Endothelial cell of umbilical vein (primary cell): ENCODE measurements at regions not wholly inside any gene's neighbourhood (a gene's known extent, or its start where the extent isn't known, plus 50 kb on each side); places are given as distances from the start of the nearest gene placed in this dataset.

Experiments
- BruUV-seq: library from RNA; stranded (reverse); fragments of 400-500 nt; replicated peaks from 2 replicates; lab custom pipeline; 2021; lab: Mats Ljungman, UMichigan
- CTCF ChIA-PET: fragments of 300-600, 350-600 bp; sonication (Branson Sonifier 250); formaldehyde crosslinking; loops from one replicate; lab custom pipeline; 2021; ENCODE audit warnings: antibody characterized with exemption, inconsistent platforms; lab: Charles Lee
- POLR2A ChIA-PET: fragments of 300-600, 350-600 bp; sonication (Branson Sonifier 250); formaldehyde crosslinking; loops from one replicate; lab custom pipeline; 2021; ENCODE audit warnings: antibody characterized with exemption, inconsistent platforms; lab: Charles Lee
- DNase-seq: peaks from one replicate; pipeline ENCODE4 v3.0.0-alpha.2; 2011; ENCODE audit warnings: low read depth, low spot score
- FAIRE-seq: peaks from 2 replicates; lab custom pipeline; 2011; peaks lifted over from hg19 to GRCh38; lab: Jason Lieb, UNC
- H2AFZ ChIP-seq: 2 replicates; pipeline ENCODE4 v1.6.0; 2012; ENCODE audit warnings: low read depth, low read length, control low read depth, inconsistent platforms
- H3K27ac ChIP-seq: 2 replicates; pipeline ENCODE4 v1.5.1; 2011; ENCODE audit warnings: low read depth, mild to moderate bottlenecking, control low read depth, low read length, moderate library complexity; ENCODE audit not compliant: insufficient read depth
- H3K27me3 ChIP-seq, 2 experiments: 2 replicates each; pipeline versions ENCODE4 v1.6.0 to v1.6.1; 2011; ENCODE audit warnings: low read length in 2 of 2, mixed read lengths in 1 of 2; ENCODE audit not compliant: control insufficient read depth in 2 of 2, insufficient read depth in 2 of 2
- H3K36me3 ChIP-seq, 2 experiments: 2 replicates in 1 of 2; 3 replicates in 1 of 2; pipeline ENCODE4 v1.5.1; 2011; ENCODE audit warnings: low read length in 2 of 2, mild to moderate bottlenecking in 1 of 2, moderate library complexity in 1 of 2; ENCODE audit not compliant: control insufficient read depth in 2 of 2, insufficient read depth in 2 of 2; ENCODE audit errors: extremely low read depth in 1 of 2
- H3K4me1 ChIP-seq: 3 replicates; pipeline ENCODE4 v1.5.1; 2011; ENCODE audit warnings: mild to moderate bottlenecking, low read length; ENCODE audit not compliant: control insufficient read depth, insufficient read depth; ENCODE audit errors: extremely low read depth
- H3K4me2 ChIP-seq: 2 replicates; pipeline ENCODE4 v1.6.1; 2011; ENCODE audit warnings: low read length, control low read depth, mixed read lengths; ENCODE audit not compliant: insufficient read depth
- H3K4me3 ChIP-seq, 3 experiments: fragments of 200-600 bp in 1 of 3; sonication (generic), shearing (Covaris generic) in 1 of 3; replicated peaks in 1 of 3; 2 replicates each; pipeline ENCODE4 v1.5.1; 2011 to 2016; ENCODE audit warnings: control low read depth in 3 of 3, low read length in 3 of 3, mild to moderate bottlenecking in 2 of 3, inconsistent platforms in 1 of 3, low read depth in 1 of 3, moderate library complexity in 1 of 3; ENCODE audit not compliant: insufficient read depth in 1 of 3
- H3K79me2 ChIP-seq: 2 replicates; pipeline ENCODE4 v1.6.0; 2012; ENCODE audit warnings: low read length, inconsistent platforms; ENCODE audit not compliant: control insufficient read depth, insufficient read depth
- H3K9ac ChIP-seq: replicated peaks from 2 replicates; pipeline ENCODE3; 2011; ENCODE audit warnings: low read length, control low read depth; ENCODE audit not compliant: insufficient read depth; ENCODE audit errors: extremely low read depth
- H3K9me1 ChIP-seq: replicated peaks from 3 replicates; pipeline ENCODE4 v1.6.0; 2011; ENCODE audit warnings: mild to moderate bottlenecking, low read length; ENCODE audit not compliant: control insufficient read depth, insufficient read depth; ENCODE audit errors: extremely low read depth
- H3K9me3 ChIP-seq: replicated peaks from 2 replicates; pipeline ENCODE4 v1.5.1; 2012; ENCODE audit warnings: low read length, inconsistent platforms; ENCODE audit not compliant: control insufficient read depth, insufficient read depth
- H4K20me1 ChIP-seq: replicated peaks from 2 replicates; pipeline ENCODE3; 2011; ENCODE audit warnings: mild to moderate bottlenecking, low read length; ENCODE audit not compliant: control insufficient read depth, insufficient read depth; ENCODE audit errors: extremely low read depth
- CTCF ChIP-seq, 2 donors: IDR thresholded peaks; 1 replicate in 1 of 2; 2 replicates in 1 of 2; pipeline ENCODE4 v1.5.1; 2011; ENCODE audit warnings: low read length in 2 of 2, mild to moderate bottlenecking in 2 of 2, moderate library complexity in 2 of 2, control low read depth in 1 of 2, inconsistent platforms in 1 of 2, low read depth in 1 of 2; ENCODE audit not compliant: insufficient read depth in 1 of 2; ENCODE audit errors: extremely low read depth in 1 of 2
- EZH2 ChIP-seq: IDR thresholded peaks from 2 replicates; pipeline ENCODE4 v1.6.1; 2012; ENCODE audit warnings: borderline replicate concordance, low read depth, mild to moderate bottlenecking, moderate library complexity, low read length, inconsistent platforms; ENCODE audit not compliant: severe bottlenecking
- FOS ChIP-seq: IDR thresholded peaks from 2 replicates; pipeline ENCODE4 v1.6.1; 2011; ENCODE audit warnings: mild to moderate bottlenecking, low read length, moderate library complexity, borderline replicate concordance; ENCODE audit not compliant: insufficient read depth
- GATA2 ChIP-seq: IDR thresholded peaks from 2 replicates; pipeline ENCODE4 v1.7.0; 2011; ENCODE audit warnings: low read depth, mild to moderate bottlenecking, moderate library complexity, mixed read lengths, low read length; ENCODE audit not compliant: insufficient read length, insufficient read depth
- JUN ChIP-seq: IDR thresholded peaks from 2 replicates; pipeline ENCODE4 v1.6.1; 2011; ENCODE audit warnings: borderline replicate concordance, low read depth; ENCODE audit not compliant: insufficient read length, insufficient read depth
- MAX ChIP-seq: IDR thresholded peaks from 2 replicates; pipeline ENCODE4 v1.6.1; 2011; ENCODE audit not compliant: insufficient read depth, insufficient read length
- MYC ChIP-seq: IDR thresholded peaks from one replicate; pipeline ENCODE4 v1.6.1; 2011; ENCODE audit warnings: mild to moderate bottlenecking, low read depth, low read length
- POLR2A ChIP-seq: IDR thresholded peaks from 2 replicates; pipeline ENCODE4 v1.6.1; 2012; ENCODE audit warnings: low read depth, mild to moderate bottlenecking, control low read depth, low read length
- POLR2AphosphoS5 ChIP-seq: IDR thresholded peaks from 2 replicates; pipeline ENCODE4 v1.6.1; 2012; ENCODE audit warnings: low read depth, mild to moderate bottlenecking, control low read depth, low read length, moderate library complexity; ENCODE audit not compliant: insufficient read depth
- dilution Hi-C: fragments of 300-500 bp; cut with MboI; formaldehyde crosslinking; loops from one replicate; pipeline ENCODE4 v1.15.0; 2019; ENCODE audit warnings: low sequenced_read_pairs; ENCODE audit not compliant: extremely low pct_ligation_motif_present
- intact Hi-C: fragments of 100-400 bp; cut with micrococcal nuclease; formaldehyde crosslinking; loops from one replicate; pipeline ENCODE4 v1.10.0; 2022

GRCh38 chr2:78614726-78615125, 410.8 kb upstream of the REG3G start:
- H3K4me3 ChIP-seq = no peak overlapping the region
- no peak overlapping the region for H2AFZ ChIP-seq
- H3K9ac ChIP-seq = no peak overlapping the region
- BruUV-seq = no TSS peak
- ChIA-PET POLR2A (no interaction called here), CTCF (no interaction called here)
- no peaks in the 10 kb centered on the region for H3K4me1 ChIP-seq
- FAIRE-seq (no peak), DNase-seq (no peak)
- H3K27ac ChIP-seq = no peak overlapping the region
- H3K27me3 ChIP-seq = no peaks in the 10 kb centered on the region
- H3K79me2 ChIP-seq = no peaks in the 10 kb centered on the region
- TF ChIP-seq GATA2 (no peak), MAX (no peak), FOS (no peak), MYC (no peak), JUN (no peak), POLR2A (no peak), EZH2 (no peak), CTCF (IDR thresholded peaks at IDR 0.05; ENCODE audit: extremely low read depth in 1 of 2, insufficient read depth in 1 of 2, low read depth in 1 of 2, low read length in 2 of 2) (no peak), POLR2AphosphoS5 (no peak)
- no peaks in the 10 kb centered on the region for H4K20me1 ChIP-seq
- H3K36me3 ChIP-seq = no peaks in the 10 kb centered on the region
- no peak overlapping the region for H3K4me2 ChIP-seq
- H3K9me3 ChIP-seq = no peaks in the 10 kb centered on the region
- dilution Hi-C loops (no loop called here), intact Hi-C loops (no loop called here)
- H3K9me1 ChIP-seq = no peaks in the 10 kb centered on the region
